ENCODE measurements at regions not wholly inside any gene's neighbourhood (a gene's known extent, or its start where the extent isn't known, plus 50 kb on each side); places are given as distances from the start of the nearest gene placed in this dataset.

GRCh38 chr20:16661756-16662155 is 68.1 kb upstream of the SNRPB2 start:
- intact Hi-C loops (cut with micrococcal nuclease; ENCODE audit: unreplicated experiment) = no loop called here
- Histone ChIP-seq H3K9me3 (peaks cover 6% of the 10 kb centered on the region; the same call in 1 of the 2 replicates), H3K4me3 (ENCODE audit: low read depth, low read length) (no peak overlapping the region), H3K4me1 (no peaks in the 10 kb centered on the region), H3K27me3 (replicated peaks; ENCODE audit: control insufficient read depth, insufficient read depth, low read length) (no peaks in the 10 kb centered on the region; the same call in 1 of the 2 replicates), H3K36me3 (ENCODE audit: control insufficient read depth, insufficient read depth, low read length) (no peaks in the 10 kb centered on the region)
- ChIA-PET CTCF (no interaction called here), POLR2A (no interaction called here)
- H3K36me3 Mint-ChIP-seq (ENCODE audit: insufficient read depth, unreplicated experiment) = no peaks in the 10 kb centered on the region
- H3K27me3 Mint-ChIP-seq (ENCODE audit: insufficient read depth, unreplicated experiment) = peaks cover 18% of the 10 kb centered on the region
- H3K9me3 Mint-ChIP-seq (ENCODE audit: unreplicated experiment) = no peaks in the 10 kb centered on the region
- no TSS peak for BruUV-seq (replicated peaks)
- H3K27ac Mint-ChIP-seq (ENCODE audit: unreplicated experiment) = no peak overlapping the region
- DNase-seq = no peak
- no peak overlapping the region for H3K4me3 Mint-ChIP-seq (ENCODE audit: unreplicated experiment)
- TF ChIP-seq, protein P1, sequence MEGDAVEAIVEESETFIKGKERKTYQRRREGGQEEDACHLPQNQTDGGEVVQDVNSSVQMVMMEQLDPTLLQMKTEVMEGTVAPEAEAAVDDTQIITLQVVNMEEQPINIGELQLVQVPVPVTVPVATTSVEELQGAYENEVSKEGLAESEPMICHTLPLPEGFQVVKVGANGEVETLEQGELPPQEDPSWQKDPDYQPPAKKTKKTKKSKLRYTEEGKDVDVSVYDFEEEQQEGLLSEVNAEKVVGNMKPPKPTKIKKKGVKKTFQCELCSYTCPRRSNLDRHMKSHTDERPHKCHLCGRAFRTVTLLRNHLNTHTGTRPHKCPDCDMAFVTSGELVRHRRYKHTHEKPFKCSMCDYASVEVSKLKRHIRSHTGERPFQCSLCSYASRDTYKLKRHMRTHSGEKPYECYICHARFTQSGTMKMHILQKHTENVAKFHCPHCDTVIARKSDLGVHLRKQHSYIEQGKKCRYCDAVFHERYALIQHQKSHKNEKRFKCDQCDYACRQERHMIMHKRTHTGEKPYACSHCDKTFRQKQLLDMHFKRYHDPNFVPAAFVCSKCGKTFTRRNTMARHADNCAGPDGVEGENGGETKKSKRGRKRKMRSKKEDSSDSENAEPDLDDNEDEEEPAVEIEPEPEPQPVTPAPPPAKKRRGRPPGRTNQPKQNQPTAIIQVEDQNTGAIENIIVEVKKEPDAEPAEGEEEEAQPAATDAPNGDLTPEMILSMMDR (IDR thresholded peaks at IDR 0.05; ENCODE audit: insufficient read depth in 1 of 2, low read depth in 1 of 2, low read length in 1 of 2, severe bottlenecking in 1 of 2, unreplicated experiment in 1 of 2) = no peak
- H3K4me1 Mint-ChIP-seq (ENCODE audit: low read depth, unreplicated experiment) = no peaks in the 10 kb centered on the region

DNA sequence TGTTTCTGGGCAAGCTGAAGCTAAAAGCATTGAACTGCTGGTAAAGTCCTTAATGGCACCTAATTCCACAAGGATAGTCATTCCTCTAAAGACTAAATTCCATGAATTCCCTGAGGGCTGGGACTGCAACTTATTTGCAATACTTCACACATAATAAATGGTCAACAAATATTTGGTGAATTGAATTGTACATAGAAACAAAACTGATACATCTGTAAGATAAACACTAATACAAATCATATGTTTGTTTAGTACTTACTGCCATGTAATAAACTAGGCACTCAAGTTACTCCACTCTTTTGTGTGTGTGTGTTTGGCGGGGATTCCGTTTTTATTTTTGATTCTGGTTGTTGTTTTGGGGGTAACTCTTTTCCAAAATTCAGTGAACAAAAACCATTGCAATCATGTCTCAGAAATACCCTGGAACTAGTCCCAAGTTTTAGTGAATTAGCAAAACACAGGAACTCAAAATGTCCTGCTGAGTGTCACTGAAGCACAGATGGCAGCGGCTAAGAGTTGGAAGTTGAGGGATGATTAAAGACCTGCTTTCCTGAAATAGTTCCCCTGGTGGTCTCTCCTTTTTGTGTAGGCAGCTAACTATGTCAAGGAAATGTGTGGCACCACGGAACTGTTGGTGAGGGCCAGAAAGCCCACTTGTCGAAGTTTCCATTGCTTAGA is 74.8 kb upstream of the SNRPB2 start:
- peaks cover 24% of the 10 kb centered on the region for H3K27me3 Mint-ChIP-seq (ENCODE audit: insufficient read depth, unreplicated experiment)
- peaks cover 6% of the 10 kb centered on the region for H3K4me1 Mint-ChIP-seq (ENCODE audit: low read depth, unreplicated experiment)
- intact Hi-C loops (cut with micrococcal nuclease; ENCODE audit: unreplicated experiment) = no loop called here
- no peaks in the 10 kb centered on the region for H3K9me3 Mint-ChIP-seq (ENCODE audit: unreplicated experiment)
- H3K36me3 Mint-ChIP-seq (ENCODE audit: insufficient read depth, unreplicated experiment) = no peaks in the 10 kb centered on the region
- CTCF ChIA-PET = no interaction called here
- peak in 1 of 2 experiments; percentile 48 for DNase-seq
- Histone ChIP-seq H3K4me1 (peaks cover 6% of the 10 kb centered on the region; the same call in 1 of the 2 replicates), H3K36me3 (ENCODE audit: control insufficient read depth, insufficient read depth, low read length) (no peaks in the 10 kb centered on the region), H3K27me3 (replicated peaks; ENCODE audit: control insufficient read depth, insufficient read depth, low read length) (no peaks in the 10 kb centered on the region; the same call in 1 of the 2 replicates), H3K4me3 (ENCODE audit: low read depth, low read length) (no peak overlapping the region), H3K9me3 (no peaks in the 10 kb centered on the region)
- no peak overlapping the region for H3K4me3 Mint-ChIP-seq (ENCODE audit: unreplicated experiment)
- no peak overlapping the region for H3K27ac Mint-ChIP-seq (ENCODE audit: unreplicated experiment)
- POLR2A ChIA-PET = no interaction called here
- BruUV-seq (replicated peaks) = no TSS peak
- TF ChIP-seq, protein P1 (IDR thresholded peaks at IDR 0.05; ENCODE audit: insufficient read depth in 1 of 2, low read depth in 1 of 2, low read length in 1 of 2, severe bottlenecking in 1 of 2, unreplicated experiment in 1 of 2) = no peak

DNA sequence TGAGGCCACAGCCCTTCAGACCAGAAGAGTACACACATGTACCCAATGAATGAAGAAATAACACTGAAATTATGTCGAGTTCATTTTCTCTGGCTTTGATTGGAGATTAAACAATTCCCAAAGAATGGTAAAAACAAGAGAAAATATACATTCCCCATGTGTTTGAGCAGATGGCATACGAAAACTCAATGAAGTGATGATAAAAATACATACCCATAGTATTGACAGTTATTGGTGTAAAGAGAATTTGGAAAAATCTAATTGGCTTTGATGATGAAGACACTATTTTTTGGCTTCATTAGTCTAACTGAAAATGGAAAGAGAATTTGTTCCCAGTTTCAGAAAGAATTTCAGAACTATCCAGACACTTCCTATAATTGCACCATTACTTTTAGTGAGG is 76.6 kb upstream of the SNRPB2 start:
- H3K9me3 Mint-ChIP-seq (ENCODE audit: unreplicated experiment) = no peaks in the 10 kb centered on the region
- no peaks in the 10 kb centered on the region for H3K36me3 Mint-ChIP-seq (ENCODE audit: insufficient read depth, unreplicated experiment)
- no peak overlapping the region for H3K4me3 ChIP-seq (ENCODE audit: low read depth, low read length)
- intact Hi-C loops (cut with micrococcal nuclease; ENCODE audit: unreplicated experiment) = no loop called here
- H3K36me3 ChIP-seq (ENCODE audit: control insufficient read depth, insufficient read depth, low read length) = no peaks in the 10 kb centered on the region
- peaks cover 6% of the 10 kb centered on the region for H3K4me1 Mint-ChIP-seq (ENCODE audit: low read depth, unreplicated experiment)
- H3K27ac Mint-ChIP-seq (ENCODE audit: unreplicated experiment) = no peak overlapping the region
- CTCF ChIA-PET = no interaction called here
- DNase-seq = no peak
- H3K27me3 ChIP-seq (replicated peaks; ENCODE audit: control insufficient read depth, insufficient read depth, low read length) = no peaks in the 10 kb centered on the region; the same call in 1 of the 2 replicates
- H3K9me3 ChIP-seq = no peaks in the 10 kb centered on the region
- POLR2A ChIA-PET = no interaction called here
- peaks cover 6% of the 10 kb centered on the region; the same call in 1 of the 2 replicates for H3K4me1 ChIP-seq
- no TSS peak for BruUV-seq (replicated peaks)
- H3K4me3 Mint-ChIP-seq (ENCODE audit: unreplicated experiment) = no peak overlapping the region
- peaks cover 28% of the 10 kb centered on the region for H3K27me3 Mint-ChIP-seq (ENCODE audit: insufficient read depth, unreplicated experiment)
- TF ChIP-seq, protein P1 (IDR thresholded peaks at IDR 0.05; ENCODE audit: insufficient read depth in 1 of 2, low read depth in 1 of 2, low read length in 1 of 2, severe bottlenecking in 1 of 2, unreplicated experiment in 1 of 2) = no peak

Data from Caco-2 (cell line).